Kidney epithelial cell (primary cell): ENCODE measurements at regions not wholly inside any gene's neighbourhood (a gene's known extent, or its start where the extent isn't known, plus 50 kb on each side); places are given as distances from the start of the nearest gene placed in this dataset.

Experiments used
- DNase-seq: peaks from one replicate; pipeline ENCODE4 v3.0.0-alpha.2; 2010; ENCODE audit warnings: low read depth
- H3K27me3 ChIP-seq: 2 replicates; pipeline ENCODE4 v1.6.0; 2011; ENCODE audit warnings: low read length; ENCODE audit not compliant: control insufficient read depth, insufficient read depth
- H3K36me3 ChIP-seq: 2 replicates; pipeline ENCODE4 v1.5.1; 2011; ENCODE audit warnings: low read length; ENCODE audit not compliant: control insufficient read depth, insufficient read depth
- H3K4me3 ChIP-seq: 2 replicates; pipeline ENCODE4 v1.5.1; 2011; ENCODE audit warnings: low read depth, mild to moderate bottlenecking, control low read depth, low read length
- CTCF ChIP-seq: IDR thresholded peaks from 2 replicates; pipeline ENCODE4 v1.5.1; 2011; ENCODE audit warnings: mild to moderate bottlenecking, moderate library complexity, low read length, control low read depth, inconsistent platforms; ENCODE audit not compliant: insufficient read depth, poor library complexity, severe bottlenecking

DNA sequence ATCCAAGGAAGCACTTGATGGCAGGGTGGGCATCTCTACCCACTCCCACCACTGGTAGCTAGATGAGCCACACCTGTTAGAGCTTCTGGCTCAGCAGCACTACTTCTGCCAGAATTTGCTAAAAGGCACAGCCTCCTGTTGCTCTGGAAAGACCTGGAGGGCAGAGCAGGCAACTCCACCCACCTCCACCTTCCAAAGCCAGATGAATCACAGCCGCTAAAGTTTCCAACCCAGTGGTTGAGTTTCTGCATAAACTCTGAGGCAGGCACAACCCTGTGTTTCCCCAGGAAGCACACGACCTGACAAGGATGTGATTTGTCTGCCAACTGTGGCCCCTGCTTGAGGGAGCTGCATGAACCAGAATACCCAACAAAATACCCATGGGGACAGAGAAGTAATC is 111.6 kb upstream of the GCFC2 start:
- DNase-seq: no peak
- H3K4me3 ChIP-seq: no peak overlapping the region
- TF ChIP-seq CTCF: no peak
- no peaks in the 10 kb centered on the region for H3K36me3 ChIP-seq
- no peaks in the 10 kb centered on the region for H3K27me3 ChIP-seq

GRCh38 chr2:75820693-75821092 is 110.0 kb upstream of the GCFC2 start:
- TF ChIP-seq CTCF: no peak
- Histone ChIP-seq H3K4me3 (no peak overlapping the region), H3K36me3 (no peaks in the 10 kb centered on the region), H3K27me3 (no peaks in the 10 kb centered on the region)
- no peak for DNase-seq

GRCh38 chr2:75810611-75811330 is 100.1 kb upstream of the GCFC2 start:
- TF ChIP-seq CTCF: no peak
- H3K27me3 ChIP-seq: no peaks in the 10 kb centered on the region
- no peak overlapping the region for H3K4me3 ChIP-seq
- DNase-seq: no peak
- H3K36me3 ChIP-seq: no peaks in the 10 kb centered on the region

- Histone ChIP-seq H3K4me3 (no peak overlapping the region), H3K27me3 (no peaks in the 10 kb centered on the region), H3K36me3 (no peaks in the 10 kb centered on the region)
- no peak for TF ChIP-seq CTCF
- no peak for DNase-seq
Measured at GRCh38 chr2:75808793-75809535, 98.2 kb upstream of the GCFC2 start.

- Histone ChIP-seq H3K27me3 (no peaks in the 10 kb centered on the region), H3K36me3 (no peaks in the 10 kb centered on the region), H3K4me3 (no peak overlapping the region)
- DNase-seq: no peak
- no peak for TF ChIP-seq CTCF
Measured at GRCh38 chr2:75807992-75808391, 97.3 kb upstream of the GCFC2 start.
